GM19438 (cell line): ENCODE measurements at regions not wholly inside any gene's neighbourhood (a gene's known extent, or its start where the extent isn't known, plus 50 kb on each side); places are given as distances from the start of the nearest gene placed in this dataset.

Source experiments
- ATAC-seq: cut with Tn5 transposase; IDR thresholded peaks from one replicate; pipeline ENCODE4 v1.9.1; 2021; ENCODE audit warnings: low read depth; ENCODE audit not compliant: unreplicated experiment

GRCh38 chr15:62431008-62431797 lies 266.1 kb upstream of the C2CD4B start:
- no peak for ATAC-seq

- ATAC-seq = no peak
These were observed 266.7 kb upstream of the C2CD4B start for GRCh38 chr15:62431817-62432216.

GRCh38 chr15:62432702-62433398 lies 267.8 kb upstream of the C2CD4B start:
- ATAC-seq = no peak

GRCh38 chr15:62436235-62436634 lies 271.1 kb upstream of the C2CD4B start:
- no peak for ATAC-seq

GRCh38 chr15:62437753-62438152 lies 272.7 kb upstream of the C2CD4B start:
- no peak for ATAC-seq

GRCh38 chr15:62439543-62440016 lies 274.5 kb upstream of the C2CD4B start:
- ATAC-seq = no peak

GRCh38 chr15:62440362-62441105 lies 275.4 kb upstream of the C2CD4B start:
- ATAC-seq = no peak

- ATAC-seq = no peak
These were observed 279.3 kb upstream of the C2CD4B start for GRCh38 chr15:62444104-62445022.

- ATAC-seq = no peak
These were observed 280.2 kb upstream of the C2CD4B start for GRCh38 chr15:62445244-62445643.

- ATAC-seq = no peak
These were observed 281.9 kb upstream of the C2CD4B start for GRCh38 chr15:62446984-62447383.

- no peak for ATAC-seq
These were observed 282.7 kb upstream of the C2CD4B start for GRCh38 chr15:62447742-62448141.

GRCh38 chr15:62449638-62450037 lies 284.6 kb upstream of the C2CD4B start:
- ATAC-seq = no peak

- no peak for ATAC-seq
These were observed 285.0 kb upstream of the C2CD4B start for GRCh38 chr15:62450061-62450460.

- no peak for ATAC-seq
These were observed 286.9 kb upstream of the C2CD4B start for GRCh38 chr15:62452026-62452425.

GRCh38 chr15:62452667-62453066 lies 287.6 kb upstream of the C2CD4B start:
- ATAC-seq = no peak

- no peak for ATAC-seq
These were observed 288.3 kb upstream of the C2CD4B start for GRCh38 chr15:62453375-62453774.

- no peak for ATAC-seq
These were observed 288.9 kb upstream of the C2CD4B start for GRCh38 chr15:62453981-62454380.

- ATAC-seq = no peak
These were observed 289.6 kb upstream of the C2CD4B start for GRCh38 chr15:62454567-62455172.

- ATAC-seq = no peak
These were observed 290.4 kb upstream of the C2CD4B start for GRCh38 chr15:62455441-62455921.
